Endothelial cell of umbilical vein (primary cell): ENCODE measurements at regions not wholly inside any gene's neighbourhood (a gene's known extent, or its start where the extent isn't known, plus 50 kb on each side); places are given as distances from the start of the nearest gene placed in this dataset.

Source experiments
- BruUV-seq: library from RNA; stranded (reverse); fragments of 400-500 nt; replicated peaks from 2 replicates; lab custom pipeline; 2021; lab: Mats Ljungman, UMichigan
- CTCF ChIA-PET: fragments of 300-600, 350-600 bp; sonication (Branson Sonifier 250); formaldehyde crosslinking; loops from one replicate; lab custom pipeline; 2021; ENCODE audit warnings: antibody characterized with exemption, inconsistent platforms; lab: Charles Lee
- POLR2A ChIA-PET: fragments of 300-600, 350-600 bp; sonication (Branson Sonifier 250); formaldehyde crosslinking; loops from one replicate; lab custom pipeline; 2021; ENCODE audit warnings: antibody characterized with exemption, inconsistent platforms; lab: Charles Lee
- DNase-seq: peaks from one replicate; pipeline ENCODE4 v3.0.0-alpha.2; 2011; ENCODE audit warnings: low read depth, low spot score
- FAIRE-seq: peaks from 2 replicates; lab custom pipeline; 2011; peaks lifted over from hg19 to GRCh38; lab: Jason Lieb, UNC
- H2AFZ ChIP-seq: 2 replicates; pipeline ENCODE4 v1.6.0; 2012; ENCODE audit warnings: low read depth, low read length, control low read depth, inconsistent platforms
- H3K27ac ChIP-seq: 2 replicates; pipeline ENCODE4 v1.5.1; 2011; ENCODE audit warnings: low read depth, mild to moderate bottlenecking, control low read depth, low read length, moderate library complexity; ENCODE audit not compliant: insufficient read depth
- H3K27me3 ChIP-seq, 2 experiments: 2 replicates each; pipeline versions ENCODE4 v1.6.0 to v1.6.1; 2011; ENCODE audit warnings: low read length in 2 of 2, mixed read lengths in 1 of 2; ENCODE audit not compliant: control insufficient read depth in 2 of 2, insufficient read depth in 2 of 2
- H3K36me3 ChIP-seq, 2 experiments: 2 replicates in 1 of 2; 3 replicates in 1 of 2; pipeline ENCODE4 v1.5.1; 2011; ENCODE audit warnings: low read length in 2 of 2, mild to moderate bottlenecking in 1 of 2, moderate library complexity in 1 of 2; ENCODE audit not compliant: control insufficient read depth in 2 of 2, insufficient read depth in 2 of 2; ENCODE audit errors: extremely low read depth in 1 of 2
- H3K4me1 ChIP-seq: 3 replicates; pipeline ENCODE4 v1.5.1; 2011; ENCODE audit warnings: mild to moderate bottlenecking, low read length; ENCODE audit not compliant: control insufficient read depth, insufficient read depth; ENCODE audit errors: extremely low read depth
- H3K4me2 ChIP-seq: 2 replicates; pipeline ENCODE4 v1.6.1; 2011; ENCODE audit warnings: low read length, control low read depth, mixed read lengths; ENCODE audit not compliant: insufficient read depth
- H3K4me3 ChIP-seq, 3 experiments: fragments of 200-600 bp in 1 of 3; sonication (generic), shearing (Covaris generic) in 1 of 3; replicated peaks in 1 of 3; 2 replicates each; pipeline ENCODE4 v1.5.1; 2011 to 2016; ENCODE audit warnings: control low read depth in 3 of 3, low read length in 3 of 3, mild to moderate bottlenecking in 2 of 3, inconsistent platforms in 1 of 3, low read depth in 1 of 3, moderate library complexity in 1 of 3; ENCODE audit not compliant: insufficient read depth in 1 of 3
- H3K79me2 ChIP-seq: 2 replicates; pipeline ENCODE4 v1.6.0; 2012; ENCODE audit warnings: low read length, inconsistent platforms; ENCODE audit not compliant: control insufficient read depth, insufficient read depth
- H3K9ac ChIP-seq: replicated peaks from 2 replicates; pipeline ENCODE3; 2011; ENCODE audit warnings: low read length, control low read depth; ENCODE audit not compliant: insufficient read depth; ENCODE audit errors: extremely low read depth
- H3K9me1 ChIP-seq: replicated peaks from 3 replicates; pipeline ENCODE4 v1.6.0; 2011; ENCODE audit warnings: mild to moderate bottlenecking, low read length; ENCODE audit not compliant: control insufficient read depth, insufficient read depth; ENCODE audit errors: extremely low read depth
- H3K9me3 ChIP-seq: replicated peaks from 2 replicates; pipeline ENCODE4 v1.5.1; 2012; ENCODE audit warnings: low read length, inconsistent platforms; ENCODE audit not compliant: control insufficient read depth, insufficient read depth
- H4K20me1 ChIP-seq: replicated peaks from 2 replicates; pipeline ENCODE3; 2011; ENCODE audit warnings: mild to moderate bottlenecking, low read length; ENCODE audit not compliant: control insufficient read depth, insufficient read depth; ENCODE audit errors: extremely low read depth
- EZH2 ChIP-seq: IDR thresholded peaks from 2 replicates; pipeline ENCODE4 v1.6.1; 2012; ENCODE audit warnings: borderline replicate concordance, low read depth, mild to moderate bottlenecking, moderate library complexity, low read length, inconsistent platforms; ENCODE audit not compliant: severe bottlenecking
- FOS ChIP-seq: IDR thresholded peaks from 2 replicates; pipeline ENCODE4 v1.6.1; 2011; ENCODE audit warnings: mild to moderate bottlenecking, low read length, moderate library complexity, borderline replicate concordance; ENCODE audit not compliant: insufficient read depth
- GATA2 ChIP-seq: IDR thresholded peaks from 2 replicates; pipeline ENCODE4 v1.7.0; 2011; ENCODE audit warnings: low read depth, mild to moderate bottlenecking, moderate library complexity, mixed read lengths, low read length; ENCODE audit not compliant: insufficient read length, insufficient read depth
- JUN ChIP-seq: IDR thresholded peaks from 2 replicates; pipeline ENCODE4 v1.6.1; 2011; ENCODE audit warnings: borderline replicate concordance, low read depth; ENCODE audit not compliant: insufficient read length, insufficient read depth
- MYC ChIP-seq: IDR thresholded peaks from one replicate; pipeline ENCODE4 v1.6.1; 2011; ENCODE audit warnings: mild to moderate bottlenecking, low read depth, low read length
- POLR2A ChIP-seq: IDR thresholded peaks from 2 replicates; pipeline ENCODE4 v1.6.1; 2012; ENCODE audit warnings: low read depth, mild to moderate bottlenecking, control low read depth, low read length
- POLR2AphosphoS5 ChIP-seq: IDR thresholded peaks from 2 replicates; pipeline ENCODE4 v1.6.1; 2012; ENCODE audit warnings: low read depth, mild to moderate bottlenecking, control low read depth, low read length, moderate library complexity; ENCODE audit not compliant: insufficient read depth
- dilution Hi-C: fragments of 300-500 bp; cut with MboI; formaldehyde crosslinking; loops from one replicate; pipeline ENCODE4 v1.15.0; 2019; ENCODE audit warnings: low sequenced_read_pairs; ENCODE audit not compliant: extremely low pct_ligation_motif_present
- intact Hi-C: fragments of 100-400 bp; cut with micrococcal nuclease; formaldehyde crosslinking; loops from one replicate; pipeline ENCODE4 v1.10.0; 2022
- TF ChIP-seq, protein P1 (sequence below): IDR thresholded peaks from 2 replicates; pipeline ENCODE4 v1.6.1; 2011; ENCODE audit not compliant: insufficient read depth, insufficient read length
- TF ChIP-seq, protein P2 (sequence below), 2 donors: IDR thresholded peaks; 1 replicate in 1 of 2; 2 replicates in 1 of 2; pipeline ENCODE4 v1.5.1; 2011; ENCODE audit warnings: low read length in 2 of 2, mild to moderate bottlenecking in 2 of 2, moderate library complexity in 2 of 2, control low read depth in 1 of 2, inconsistent platforms in 1 of 2, low read depth in 1 of 2; ENCODE audit not compliant: insufficient read depth in 1 of 2; ENCODE audit errors: extremely low read depth in 1 of 2

DNA sequence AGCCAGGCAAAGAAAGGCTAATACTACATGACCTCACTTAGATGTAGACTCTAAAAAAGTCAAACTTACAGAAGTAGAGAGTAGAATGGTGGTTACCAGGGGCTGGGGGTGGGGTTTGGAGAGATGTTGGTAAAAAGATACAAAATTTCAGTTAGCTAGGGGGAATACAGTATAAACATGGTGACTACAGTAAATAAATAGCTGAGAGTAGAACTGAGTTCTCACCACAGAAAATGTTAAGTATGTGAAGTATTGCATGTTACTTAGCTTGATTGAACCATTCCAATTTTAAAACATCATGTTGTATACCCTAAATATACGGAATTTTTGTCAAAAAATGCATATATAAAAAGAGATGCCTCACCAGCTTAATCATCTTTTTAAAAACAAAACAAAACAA is 67.5 kb upstream of the DOCK9 start:
- Histone ChIP-seq H2AFZ (no peak overlapping the region), H3K36me3 (no peaks in the 10 kb centered on the region), H3K9me3 (no peaks in the 10 kb centered on the region), H3K4me3 (no peak overlapping the region), H3K27ac (no peak overlapping the region), H3K4me2 (no peak overlapping the region), H4K20me1 (peaks cover 4% of the 10 kb centered on the region), H3K9me1 (no peaks in the 10 kb centered on the region), H3K9ac (no peak overlapping the region), H3K27me3 (no peaks in the 10 kb centered on the region), H3K4me1 (peaks cover 14% of the 10 kb centered on the region), H3K79me2 (no peaks in the 10 kb centered on the region)
- no TSS peak for BruUV-seq
- intact Hi-C loops = no loop called here
- CTCF ChIA-PET = interaction anchor here (1.5 kb wide), 1 partner anchor 17 kb away, joined by 4 read pairs; no protein-coding TSS in a partner anchor
- no peak for TF ChIP-seq GATA2
- TF ChIP-seq, protein P1, sequence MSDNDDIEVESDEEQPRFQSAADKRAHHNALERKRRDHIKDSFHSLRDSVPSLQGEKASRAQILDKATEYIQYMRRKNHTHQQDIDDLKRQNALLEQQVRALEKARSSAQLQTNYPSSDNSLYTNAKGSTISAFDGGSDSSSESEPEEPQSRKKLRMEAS = no peak
- TF ChIP-seq, protein P2, sequence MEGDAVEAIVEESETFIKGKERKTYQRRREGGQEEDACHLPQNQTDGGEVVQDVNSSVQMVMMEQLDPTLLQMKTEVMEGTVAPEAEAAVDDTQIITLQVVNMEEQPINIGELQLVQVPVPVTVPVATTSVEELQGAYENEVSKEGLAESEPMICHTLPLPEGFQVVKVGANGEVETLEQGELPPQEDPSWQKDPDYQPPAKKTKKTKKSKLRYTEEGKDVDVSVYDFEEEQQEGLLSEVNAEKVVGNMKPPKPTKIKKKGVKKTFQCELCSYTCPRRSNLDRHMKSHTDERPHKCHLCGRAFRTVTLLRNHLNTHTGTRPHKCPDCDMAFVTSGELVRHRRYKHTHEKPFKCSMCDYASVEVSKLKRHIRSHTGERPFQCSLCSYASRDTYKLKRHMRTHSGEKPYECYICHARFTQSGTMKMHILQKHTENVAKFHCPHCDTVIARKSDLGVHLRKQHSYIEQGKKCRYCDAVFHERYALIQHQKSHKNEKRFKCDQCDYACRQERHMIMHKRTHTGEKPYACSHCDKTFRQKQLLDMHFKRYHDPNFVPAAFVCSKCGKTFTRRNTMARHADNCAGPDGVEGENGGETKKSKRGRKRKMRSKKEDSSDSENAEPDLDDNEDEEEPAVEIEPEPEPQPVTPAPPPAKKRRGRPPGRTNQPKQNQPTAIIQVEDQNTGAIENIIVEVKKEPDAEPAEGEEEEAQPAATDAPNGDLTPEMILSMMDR (IDR thresholded peaks at IDR 0.05; ENCODE audit: extremely low read depth in 1 of 2, insufficient read depth in 1 of 2, low read depth in 1 of 2, low read length in 2 of 2) = no peak
- TF ChIP-seq FOS = no peak
- TF ChIP-seq POLR2A = no peak
- TF ChIP-seq EZH2 = no peak
- TF ChIP-seq JUN = no peak
- no peak for TF ChIP-seq POLR2AphosphoS5
- TF ChIP-seq MYC = no peak
- DNase-seq (no peak), FAIRE-seq (no peak)
- POLR2A ChIA-PET = no interaction called here
- dilution Hi-C loops = no loop called here
